ENCODE measurements at regions not wholly inside any gene's neighbourhood (a gene's known extent, or its start where the extent isn't known, plus 50 kb on each side); places are given as distances from the start of the nearest gene placed in this dataset.

GRCh38 chr16:76913046-76913445 is 277.9 kb upstream of the MON1B start:
- H3K4me3 ChIP-seq (ENCODE audit: low read length): no peak overlapping the region
- no peak for TF ChIP-seq CTCF (IDR thresholded peaks at IDR 0.05; ENCODE audit: insufficient read depth, low read depth, low read length, missing control alignments)
- DNase-seq (ENCODE audit: low read depth): peak; percentile 16

- no peak for TF ChIP-seq CTCF (IDR thresholded peaks at IDR 0.05; ENCODE audit: insufficient read depth, low read depth, low read length, missing control alignments)
- no peak overlapping the region for H3K4me3 ChIP-seq (ENCODE audit: low read length)
- DNase-seq (ENCODE audit: low read depth): no peak
These were observed 264.9 kb upstream of the MON1B start for GRCh38 chr16:76926042-76926441.

- no peak for DNase-seq (ENCODE audit: low read depth)
- no peak for TF ChIP-seq CTCF (IDR thresholded peaks at IDR 0.05; ENCODE audit: insufficient read depth, low read depth, low read length, missing control alignments)
- no peak overlapping the region for H3K4me3 ChIP-seq (ENCODE audit: low read length)
These were observed 264.4 kb upstream of the MON1B start for GRCh38 chr16:76926595-76926994.

GRCh38 chr16:76931186-76931585 is 259.8 kb upstream of the MON1B start:
- no peak for TF ChIP-seq CTCF (IDR thresholded peaks at IDR 0.05; ENCODE audit: insufficient read depth, low read depth, low read length, missing control alignments)
- H3K4me3 ChIP-seq (ENCODE audit: low read length): no peak overlapping the region
- DNase-seq (ENCODE audit: low read depth): peak; percentile 19

- no peak overlapping the region for H3K4me3 ChIP-seq (ENCODE audit: low read length)
- peak; percentile 33 for DNase-seq (ENCODE audit: low read depth)
- TF ChIP-seq CTCF (IDR thresholded peaks at IDR 0.05; ENCODE audit: insufficient read depth, low read depth, low read length, missing control alignments): no peak
These were observed 258.3 kb upstream of the MON1B start for GRCh38 chr16:76932541-76933211.

- H3K4me3 ChIP-seq (ENCODE audit: low read length): no peak overlapping the region
- TF ChIP-seq CTCF (IDR thresholded peaks at IDR 0.05; ENCODE audit: insufficient read depth, low read depth, low read length, missing control alignments): no peak
- no peak for DNase-seq (ENCODE audit: low read depth)
These were observed 250.7 kb upstream of the MON1B start for GRCh38 chr16:76940251-76940650.

GRCh38 chr16:76941113-76941512 is 249.9 kb upstream of the MON1B start:
- no peak for TF ChIP-seq CTCF (IDR thresholded peaks at IDR 0.05; ENCODE audit: insufficient read depth, low read depth, low read length, missing control alignments)
- no peak overlapping the region for H3K4me3 ChIP-seq (ENCODE audit: low read length)
- DNase-seq (ENCODE audit: low read depth): no peak
